ENCODE measurements at regions not wholly inside any gene's neighbourhood (a gene's known extent, or its start where the extent isn't known, plus 50 kb on each side); places are given as distances from the start of the nearest gene placed in this dataset.

DNA sequence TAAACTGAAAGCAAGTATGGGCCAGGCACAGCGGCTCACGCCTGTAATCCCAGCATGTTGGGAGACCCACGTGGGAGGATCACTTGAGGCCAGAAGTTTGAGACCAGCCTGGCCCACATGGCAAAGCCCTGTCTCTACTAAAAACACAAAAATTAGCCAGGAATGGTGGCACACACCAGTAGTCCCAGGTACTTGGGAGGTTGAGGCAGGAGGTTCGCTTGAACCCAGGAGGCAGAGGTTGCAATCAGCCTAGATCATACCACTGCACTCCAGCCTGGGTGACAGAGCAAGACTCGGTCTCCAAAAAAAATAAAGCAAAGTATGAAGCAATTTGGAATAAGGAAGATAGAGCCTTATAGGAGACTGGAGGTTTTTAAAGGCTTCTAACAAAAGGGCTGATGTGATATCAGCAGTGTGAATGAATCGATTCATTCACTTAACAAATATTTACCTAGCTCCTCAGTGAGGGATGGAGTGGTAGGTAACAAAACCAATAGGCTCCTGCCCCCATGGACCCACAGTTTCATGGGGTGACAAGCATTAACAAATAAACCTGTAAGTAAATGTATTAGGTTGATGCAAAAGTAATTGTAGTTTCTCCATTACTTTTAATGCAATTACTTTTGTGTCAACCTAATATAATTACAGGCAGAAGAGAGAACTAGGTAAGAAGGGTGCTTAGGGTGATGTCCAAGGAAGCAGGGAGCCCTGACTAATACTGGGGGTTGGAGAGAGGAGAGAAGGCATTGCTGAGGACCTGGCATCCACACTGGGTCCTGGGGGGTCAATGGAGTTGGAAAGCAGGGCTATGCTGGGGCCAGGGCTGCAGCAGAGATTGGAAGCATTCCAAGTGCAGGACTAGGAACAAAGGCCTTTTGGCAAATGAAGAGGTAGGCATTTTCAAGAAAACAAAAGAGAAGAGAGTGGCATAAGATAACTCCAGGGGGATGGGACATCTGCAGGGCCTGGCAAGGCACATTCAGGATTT is 195.4 kb upstream of the ARL4C start:
- CTCF ChIA-PET, result no interaction called here
- POLR2A ChIA-PET, result no interaction called here
- DNase-seq (ENCODE audit: low read depth in 1 of 2, low spot score in 1 of 2) (no peak), ATAC-seq (no peak), FAIRE-seq (no peak)
- 69% methylated on average over 6 of the region's 6 CpGs for WGBS (ENCODE audit: missing lambda C conversion rate)
- TF ChIP-seq POLR2A (IDR thresholded peaks at IDR 0.05; ENCODE audit: low read length) (no peak), ZFP36 (IDR thresholded peaks at IDR 0.05; ENCODE audit: borderline replicate concordance, partially characterized antibody) (no peak), TP53 (CRISPR knock-in tag; IDR thresholded peaks at IDR 0.05) (no peak), FOSB (CRISPR knock-in tag; IDR thresholded peaks at IDR 0.05) (no peak), HDAC2 (IDR thresholded peaks at IDR 0.05) (no peak), ESRRA (IDR thresholded peaks at IDR 0.05; ENCODE audit: borderline replicate concordance, low read length) (no peak), HEYL (CRISPR knock-in tag; IDR thresholded peaks at IDR 0.05) (no peak), RNF2 (IDR thresholded peaks at IDR 0.05; ENCODE audit: borderline replicate concordance, low read depth) (no peak), FOXS1 (CRISPR knock-in tag; IDR thresholded peaks at IDR 0.05) (no peak), CEBPB (IDR thresholded peaks at IDR 0.05) (no peak), PHF8 (IDR thresholded peaks at IDR 0.05; ENCODE audit: borderline replicate concordance, low read depth) (no peak)
- H3K4me3 ChIP-seq, result no peak overlapping the region
- peaks cover 18% of the 10 kb centered on the region for H3K4me1 ChIP-seq
- peaks cover 28% of the 10 kb centered on the region for H3K9me3 ChIP-seq
- peak overlapping the region in 1 of 2 experiments; percentile 53; a peak in 3 of 6 replicates for H3K27ac ChIP-seq
- no peak overlapping the region for H3K4me2 ChIP-seq

DNA sequence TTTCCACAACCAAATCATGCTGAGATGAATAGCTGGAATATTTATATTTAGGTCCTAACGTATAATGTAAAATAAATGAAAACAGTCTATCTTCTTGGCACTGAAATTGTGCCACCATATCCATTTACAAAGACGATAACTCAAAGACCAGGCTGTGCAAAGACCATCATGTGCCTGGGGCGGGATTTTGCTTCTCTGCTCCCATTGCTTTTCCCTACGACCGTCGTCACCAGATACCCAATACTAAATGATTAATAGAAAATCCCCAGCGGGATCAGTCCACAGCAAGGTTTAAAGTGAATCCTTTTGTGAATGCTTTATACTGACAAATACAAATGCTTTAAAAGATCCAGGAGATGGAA is 194.3 kb upstream of the ARL4C start:
- Histone ChIP-seq H3K9me3 (peaks cover 17% of the 10 kb centered on the region; the same call in 2 of the 3 replicates), H3K4me2 (peak overlapping the region; percentile 34), H3K27ac (peak overlapping the region; percentile 64 to 74), H3K4me1 (peaks cover 26% of the 10 kb centered on the region), H3K4me3 (no peak overlapping the region)
- WGBS (ENCODE audit: missing lambda C conversion rate), result 71% methylated on average over 7 of the region's 7 CpGs
- no peak for DNase-seq (ENCODE audit: low read depth in 1 of 2, low spot score in 1 of 2)
- ATAC-seq, result no peak
- ChIA-PET POLR2A (no interaction called here), CTCF (interaction anchor here (1.3 to 1.7 kb wide), 2 partner anchors 10 to 426 kb away, joined by 3 to 4 read pairs; no protein-coding TSS in a partner anchor)
- TF ChIP-seq HOXB5 (CRISPR knock-in tag; IDR thresholded peaks at IDR 0.05) (no peak), SREBF2 (IDR thresholded peaks at IDR 0.05) (no peak), CEBPB (IDR thresholded peaks at IDR 0.05) (no peak), FOSB (CRISPR knock-in tag; IDR thresholded peaks at IDR 0.05) (no peak), MAZ (IDR thresholded peaks at IDR 0.05; ENCODE audit: borderline replicate concordance, low read depth, low read length) (no peak), NFE2L2 (conservative IDR thresholded peaks at IDR 0.05; ENCODE audit: low read length) (no peak), HDAC2 (IDR thresholded peaks at IDR 0.05) (no peak), HOXA7 (CRISPR knock-in tag; IDR thresholded peaks at IDR 0.05) (no peak), HOXB13 (CRISPR knock-in tag; IDR thresholded peaks at IDR 0.05; ENCODE audit: low read depth) (no peak), CHD2 (IDR thresholded peaks at IDR 0.05; ENCODE audit: low read length, partially characterized antibody) (no peak), RNF2 (IDR thresholded peaks at IDR 0.05; ENCODE audit: borderline replicate concordance, low read depth) (no peak), SMC3 (IDR thresholded peaks at IDR 0.05) (no peak), BHLHE40 (IDR thresholded peaks at IDR 0.05; ENCODE audit: low read depth, low read length) (no peak), ESRRA (IDR thresholded peaks at IDR 0.05; ENCODE audit: borderline replicate concordance, low read length) (no peak), RAD21 (conservative IDR thresholded peaks at IDR 0.05 in 1 of 2, IDR thresholded peaks at IDR 0.05 in 1 of 2) (no peak), REST (IDR thresholded peaks at IDR 0.05) (no peak)
- TF ChIP-seq, protein P1, sequence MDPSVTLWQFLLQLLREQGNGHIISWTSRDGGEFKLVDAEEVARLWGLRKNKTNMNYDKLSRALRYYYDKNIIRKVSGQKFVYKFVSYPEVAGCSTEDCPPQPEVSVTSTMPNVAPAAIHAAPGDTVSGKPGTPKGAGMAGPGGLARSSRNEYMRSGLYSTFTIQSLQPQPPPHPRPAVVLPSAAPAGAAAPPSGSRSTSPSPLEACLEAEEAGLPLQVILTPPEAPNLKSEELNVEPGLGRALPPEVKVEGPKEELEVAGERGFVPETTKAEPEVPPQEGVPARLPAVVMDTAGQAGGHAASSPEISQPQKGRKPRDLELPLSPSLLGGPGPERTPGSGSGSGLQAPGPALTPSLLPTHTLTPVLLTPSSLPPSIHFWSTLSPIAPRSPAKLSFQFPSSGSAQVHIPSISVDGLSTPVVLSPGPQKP (IDR thresholded peaks at IDR 0.05; ENCODE audit: low read depth, low read length), result no peak
- TF ChIP-seq, protein P2, sequence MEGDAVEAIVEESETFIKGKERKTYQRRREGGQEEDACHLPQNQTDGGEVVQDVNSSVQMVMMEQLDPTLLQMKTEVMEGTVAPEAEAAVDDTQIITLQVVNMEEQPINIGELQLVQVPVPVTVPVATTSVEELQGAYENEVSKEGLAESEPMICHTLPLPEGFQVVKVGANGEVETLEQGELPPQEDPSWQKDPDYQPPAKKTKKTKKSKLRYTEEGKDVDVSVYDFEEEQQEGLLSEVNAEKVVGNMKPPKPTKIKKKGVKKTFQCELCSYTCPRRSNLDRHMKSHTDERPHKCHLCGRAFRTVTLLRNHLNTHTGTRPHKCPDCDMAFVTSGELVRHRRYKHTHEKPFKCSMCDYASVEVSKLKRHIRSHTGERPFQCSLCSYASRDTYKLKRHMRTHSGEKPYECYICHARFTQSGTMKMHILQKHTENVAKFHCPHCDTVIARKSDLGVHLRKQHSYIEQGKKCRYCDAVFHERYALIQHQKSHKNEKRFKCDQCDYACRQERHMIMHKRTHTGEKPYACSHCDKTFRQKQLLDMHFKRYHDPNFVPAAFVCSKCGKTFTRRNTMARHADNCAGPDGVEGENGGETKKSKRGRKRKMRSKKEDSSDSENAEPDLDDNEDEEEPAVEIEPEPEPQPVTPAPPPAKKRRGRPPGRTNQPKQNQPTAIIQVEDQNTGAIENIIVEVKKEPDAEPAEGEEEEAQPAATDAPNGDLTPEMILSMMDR (IDR thresholded peaks at IDR 0.05), result no peak
- no peak for FAIRE-seq
